ENCODE measurements at regions not wholly inside any gene's neighbourhood (a gene's known extent, or its start where the extent isn't known, plus 50 kb on each side); places are given as distances from the start of the nearest gene placed in this dataset.
A peak's percentile ranks its signal among the peaks of the same experiment; 100 is the strongest.

DNA sequence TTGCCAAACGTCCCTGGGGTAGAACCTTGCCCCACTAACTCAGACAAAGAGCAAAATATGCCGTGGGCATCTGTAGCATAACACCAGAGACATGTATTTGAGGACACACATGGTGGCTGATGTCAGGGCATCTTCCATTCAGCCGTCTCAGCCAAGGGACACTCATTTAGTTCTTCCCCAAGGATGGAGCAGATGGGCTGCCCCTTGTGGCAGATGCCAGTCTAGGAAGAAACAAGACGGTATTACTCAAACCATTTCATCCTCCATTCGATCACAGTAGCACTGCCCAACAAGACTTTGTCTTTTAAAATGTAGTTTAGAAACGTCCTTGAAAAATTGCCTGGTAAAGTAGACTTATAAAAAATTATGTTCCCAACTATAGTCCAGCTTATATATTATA, 937.6 kb upstream of the EEF2KMT start:
- Mint-ChIP-seq H3K27ac (ENCODE audit: unreplicated experiment) (peak overlapping the region; percentile 76), H3K4me1 (ENCODE audit: low read depth, unreplicated experiment) (peaks cover 19% of the 10 kb centered on the region), H3K9me3 (ENCODE audit: unreplicated experiment) (peaks cover 10% of the 10 kb centered on the region), H3K4me3 (ENCODE audit: unreplicated experiment) (peak overlapping the region; percentile 27), H3K36me3 (ENCODE audit: unreplicated experiment) (no peaks in the 10 kb centered on the region), H3K27me3 (ENCODE audit: unreplicated experiment) (peaks cover 7% of the 10 kb centered on the region)
- no peak for TF ChIP-seq CTCF (IDR thresholded peaks at IDR 0.05; ENCODE audit: partially characterized antibody, unreplicated experiment)
- peak; percentile 45 for DNase-seq

DNA sequence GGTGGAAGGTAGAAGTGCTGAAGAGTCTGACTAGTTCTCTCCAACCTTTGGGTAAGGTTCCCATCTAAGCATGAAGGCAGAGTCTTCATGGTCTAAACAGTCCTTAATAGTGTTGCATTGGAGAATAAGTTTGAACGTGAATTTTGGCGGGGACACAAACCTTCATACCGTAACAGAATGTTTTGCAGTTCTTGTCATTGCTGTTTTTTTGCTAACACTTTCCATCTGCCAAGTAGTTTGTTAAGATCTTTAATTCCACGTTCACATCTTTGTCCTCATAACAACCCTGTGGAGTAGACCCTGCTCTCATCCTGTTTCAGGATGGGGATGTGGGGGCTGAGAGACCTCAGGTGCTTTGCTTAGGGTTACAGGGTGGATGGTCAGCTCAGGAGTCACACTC, 936.9 kb upstream of the EEF2KMT start:
- H3K27me3 Mint-ChIP-seq (ENCODE audit: unreplicated experiment): peaks cover 7% of the 10 kb centered on the region
- no peaks in the 10 kb centered on the region for H3K36me3 Mint-ChIP-seq (ENCODE audit: unreplicated experiment)
- H3K4me3 Mint-ChIP-seq (ENCODE audit: unreplicated experiment): no peak overlapping the region
- peaks cover 10% of the 10 kb centered on the region for H3K9me3 Mint-ChIP-seq (ENCODE audit: unreplicated experiment)
- peaks cover 19% of the 10 kb centered on the region for H3K4me1 Mint-ChIP-seq (ENCODE audit: low read depth, unreplicated experiment)
- peak overlapping the region; percentile 15 for H3K27ac Mint-ChIP-seq (ENCODE audit: unreplicated experiment)
- no peak for DNase-seq
- TF ChIP-seq CTCF (IDR thresholded peaks at IDR 0.05; ENCODE audit: partially characterized antibody, unreplicated experiment): no peak

DNA sequence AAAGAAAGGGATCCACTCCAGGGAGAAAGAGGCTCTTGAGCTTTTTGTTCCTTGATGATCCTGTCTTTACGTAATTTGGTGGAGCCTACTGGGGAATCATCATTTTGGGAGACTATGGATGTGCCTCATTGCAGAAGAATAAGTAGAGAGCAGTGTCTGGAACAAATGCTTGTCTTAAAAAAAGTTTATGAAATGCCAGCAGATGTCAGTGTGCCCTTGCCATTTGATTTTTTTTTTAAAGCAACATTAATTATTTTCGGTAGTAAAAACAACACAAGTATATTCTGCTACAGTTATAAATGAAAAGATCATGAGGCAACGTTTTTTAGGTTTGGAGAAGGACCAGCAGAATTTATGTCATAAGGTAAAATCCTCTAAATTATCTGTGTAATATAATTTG, 934.8 kb upstream of the EEF2KMT start:
- no peak for DNase-seq
- Mint-ChIP-seq H3K9me3 (ENCODE audit: unreplicated experiment) (peaks cover 12% of the 10 kb centered on the region), H3K4me1 (ENCODE audit: low read depth, unreplicated experiment) (peaks cover 16% of the 10 kb centered on the region), H3K27ac (ENCODE audit: unreplicated experiment) (no peak overlapping the region), H3K36me3 (ENCODE audit: unreplicated experiment) (no peaks in the 10 kb centered on the region), H3K4me3 (ENCODE audit: unreplicated experiment) (no peak overlapping the region), H3K27me3 (ENCODE audit: unreplicated experiment) (peaks cover 7% of the 10 kb centered on the region)
- no peak for TF ChIP-seq CTCF (IDR thresholded peaks at IDR 0.05; ENCODE audit: partially characterized antibody, unreplicated experiment)

- TF ChIP-seq CTCF (IDR thresholded peaks at IDR 0.05; ENCODE audit: partially characterized antibody, unreplicated experiment): no peak
- H3K4me1 Mint-ChIP-seq (ENCODE audit: low read depth, unreplicated experiment): peaks cover 16% of the 10 kb centered on the region
- peaks cover 3% of the 10 kb centered on the region for H3K36me3 Mint-ChIP-seq (ENCODE audit: unreplicated experiment)
- H3K4me3 Mint-ChIP-seq (ENCODE audit: unreplicated experiment): no peak overlapping the region
- H3K27ac Mint-ChIP-seq (ENCODE audit: unreplicated experiment): no peak overlapping the region
- peaks cover 12% of the 10 kb centered on the region for H3K9me3 Mint-ChIP-seq (ENCODE audit: unreplicated experiment)
- peaks cover 7% of the 10 kb centered on the region for H3K27me3 Mint-ChIP-seq (ENCODE audit: unreplicated experiment)
- no peak for DNase-seq
These were observed 934.0 kb upstream of the EEF2KMT start for GRCh38 chr16:6031567-6031966.

- H3K9me3 Mint-ChIP-seq (ENCODE audit: unreplicated experiment): peaks cover 12% of the 10 kb centered on the region
- peaks cover 4% of the 10 kb centered on the region for H3K36me3 Mint-ChIP-seq (ENCODE audit: unreplicated experiment)
- H3K4me3 Mint-ChIP-seq (ENCODE audit: unreplicated experiment): no peak overlapping the region
- peaks cover 7% of the 10 kb centered on the region for H3K27me3 Mint-ChIP-seq (ENCODE audit: unreplicated experiment)
- TF ChIP-seq CTCF (IDR thresholded peaks at IDR 0.05; ENCODE audit: partially characterized antibody, unreplicated experiment): no peak
- DNase-seq: no peak
- peaks cover 17% of the 10 kb centered on the region for H3K4me1 Mint-ChIP-seq (ENCODE audit: low read depth, unreplicated experiment)
- no peak overlapping the region for H3K27ac Mint-ChIP-seq (ENCODE audit: unreplicated experiment)
These were observed 933.5 kb upstream of the EEF2KMT start for GRCh38 chr16:6031102-6031501.

Measured in glutamatergic neuron (in vitro differentiated cells).